PFSK-1 (cell line): ENCODE measurements at regions not wholly inside any gene's neighbourhood (a gene's known extent, or its start where the extent isn't known, plus 50 kb on each side); places are given as distances from the start of the nearest gene placed in this dataset.

Source experiments
- FOXP2 ChIP-seq: optimal IDR thresholded peaks from 2 replicates; pipeline ENCODE3; 2011; ENCODE audit warnings: borderline replicate concordance, control low read depth, inconsistent platforms; ENCODE audit not compliant: insufficient read depth; ENCODE audit errors: extremely low read length, extremely low read depth
- POLR2AphosphoS5 ChIP-seq: IDR thresholded peaks from 2 replicates; pipeline ENCODE4 v1.6.1; 2012; ENCODE audit warnings: low read depth, mild to moderate bottlenecking, control low read depth, low read length, moderate library complexity
- SIN3A ChIP-seq: IDR thresholded peaks from 2 replicates; pipeline ENCODE4 v1.6.1; 2012; ENCODE audit warnings: mild to moderate bottlenecking, low read length, moderate library complexity, borderline replicate concordance; ENCODE audit not compliant: insufficient read depth
- TAF1 ChIP-seq: IDR thresholded peaks from 2 replicates; pipeline ENCODE4 v1.6.1; 2012; ENCODE audit warnings: low read length, control low read depth, borderline replicate concordance; ENCODE audit not compliant: insufficient read depth
- TF ChIP-seq, protein P1 (sequence below), 2 experiments: IDR thresholded peaks; 2 replicates each; pipeline versions ENCODE4 v1.6.1 to v1.8.0; 2011 to 2012; ENCODE audit warnings: low read depth in 2 of 2, low read length in 2 of 2, control low read depth in 1 of 2, inconsistent platforms in 1 of 2, mild to moderate bottlenecking in 1 of 2, moderate library complexity in 1 of 2; ENCODE audit not compliant: insufficient read depth in 1 of 2

DNA sequence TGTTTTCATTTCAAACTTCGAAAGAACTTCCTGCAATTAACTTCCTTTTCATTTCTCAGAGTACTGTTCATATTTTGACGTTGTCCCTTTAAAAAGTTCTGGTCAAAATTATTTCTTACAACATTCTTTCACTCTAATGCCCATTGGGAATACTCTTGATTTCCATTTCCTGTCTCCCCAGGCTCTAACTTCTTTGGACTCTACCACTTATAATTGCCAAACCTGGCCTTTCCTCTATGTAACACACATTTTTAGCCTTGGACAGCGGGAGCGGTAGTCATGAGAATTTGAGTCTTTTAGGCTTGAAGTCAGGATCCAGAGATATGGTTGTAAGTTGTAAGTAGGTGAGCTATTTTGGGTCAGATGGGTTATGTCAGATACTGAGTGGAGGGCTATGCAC lies 163.5 kb upstream of the SPRY2 start:
- TF ChIP-seq, protein P1, sequence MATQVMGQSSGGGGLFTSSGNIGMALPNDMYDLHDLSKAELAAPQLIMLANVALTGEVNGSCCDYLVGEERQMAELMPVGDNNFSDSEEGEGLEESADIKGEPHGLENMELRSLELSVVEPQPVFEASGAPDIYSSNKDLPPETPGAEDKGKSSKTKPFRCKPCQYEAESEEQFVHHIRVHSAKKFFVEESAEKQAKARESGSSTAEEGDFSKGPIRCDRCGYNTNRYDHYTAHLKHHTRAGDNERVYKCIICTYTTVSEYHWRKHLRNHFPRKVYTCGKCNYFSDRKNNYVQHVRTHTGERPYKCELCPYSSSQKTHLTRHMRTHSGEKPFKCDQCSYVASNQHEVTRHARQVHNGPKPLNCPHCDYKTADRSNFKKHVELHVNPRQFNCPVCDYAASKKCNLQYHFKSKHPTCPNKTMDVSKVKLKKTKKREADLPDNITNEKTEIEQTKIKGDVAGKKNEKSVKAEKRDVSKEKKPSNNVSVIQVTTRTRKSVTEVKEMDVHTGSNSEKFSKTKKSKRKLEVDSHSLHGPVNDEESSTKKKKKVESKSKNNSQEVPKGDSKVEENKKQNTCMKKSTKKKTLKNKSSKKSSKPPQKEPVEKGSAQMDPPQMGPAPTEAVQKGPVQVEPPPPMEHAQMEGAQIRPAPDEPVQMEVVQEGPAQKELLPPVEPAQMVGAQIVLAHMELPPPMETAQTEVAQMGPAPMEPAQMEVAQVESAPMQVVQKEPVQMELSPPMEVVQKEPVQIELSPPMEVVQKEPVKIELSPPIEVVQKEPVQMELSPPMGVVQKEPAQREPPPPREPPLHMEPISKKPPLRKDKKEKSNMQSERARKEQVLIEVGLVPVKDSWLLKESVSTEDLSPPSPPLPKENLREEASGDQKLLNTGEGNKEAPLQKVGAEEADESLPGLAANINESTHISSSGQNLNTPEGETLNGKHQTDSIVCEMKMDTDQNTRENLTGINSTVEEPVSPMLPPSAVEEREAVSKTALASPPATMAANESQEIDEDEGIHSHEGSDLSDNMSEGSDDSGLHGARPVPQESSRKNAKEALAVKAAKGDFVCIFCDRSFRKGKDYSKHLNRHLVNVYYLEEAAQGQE (IDR thresholded peaks at IDR 0.05; ENCODE audit: insufficient read depth in 1 of 2, low read depth in 2 of 2, low read length in 2 of 2): no peak
- no peak for TF ChIP-seq POLR2AphosphoS5
- TF ChIP-seq TAF1: no peak
- no peak for TF ChIP-seq FOXP2
- TF ChIP-seq SIN3A: no peak

DNA sequence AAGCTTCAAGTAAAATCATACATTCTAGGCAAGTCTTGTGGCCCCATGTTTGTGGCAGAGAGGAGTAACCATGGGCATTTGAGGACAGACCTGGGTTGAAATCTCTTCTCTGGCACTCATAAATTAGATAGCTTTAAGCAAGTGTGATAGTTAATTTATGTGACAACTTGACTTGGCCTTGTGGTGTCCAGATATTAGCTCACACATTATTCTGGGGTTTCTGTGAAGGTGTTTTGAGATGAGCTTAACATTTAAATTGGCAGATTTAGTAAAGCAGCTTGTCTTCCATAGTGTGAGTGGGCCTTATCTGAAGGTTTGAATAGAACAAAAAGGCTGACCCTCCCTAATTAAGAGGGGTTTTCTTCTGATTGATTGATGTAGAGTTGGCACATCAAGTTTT lies 161.4 kb upstream of the SPRY2 start:
- TF ChIP-seq, protein P1 (IDR thresholded peaks at IDR 0.05; ENCODE audit: insufficient read depth in 1 of 2, low read depth in 2 of 2, low read length in 2 of 2): no peak
- TF ChIP-seq SIN3A (no peak), POLR2AphosphoS5 (no peak), TAF1 (no peak), FOXP2 (no peak)

GRCh38 chr13:80501556-80501955 lies 160.6 kb upstream of the SPRY2 start:
- TF ChIP-seq FOXP2 (no peak), POLR2AphosphoS5 (no peak)
- TF ChIP-seq, protein P1 (IDR thresholded peaks at IDR 0.05; ENCODE audit: insufficient read depth in 1 of 2, low read depth in 2 of 2, low read length in 2 of 2): no peak

GRCh38 chr13:80499536-80500290 lies 158.8 kb upstream of the SPRY2 start:
- TF ChIP-seq TAF1: no peak
- no peak for TF ChIP-seq FOXP2
- no peak for TF ChIP-seq SIN3A
- TF ChIP-seq POLR2AphosphoS5: no peak
- TF ChIP-seq, protein P1 (IDR thresholded peaks at IDR 0.05; ENCODE audit: insufficient read depth in 1 of 2, low read depth in 2 of 2, low read length in 2 of 2): no peak

- TF ChIP-seq POLR2AphosphoS5: no peak
- no peak for TF ChIP-seq TAF1
- TF ChIP-seq SIN3A: no peak
- TF ChIP-seq FOXP2: no peak
- TF ChIP-seq, protein P1 (IDR thresholded peaks at IDR 0.05; ENCODE audit: insufficient read depth in 1 of 2, low read depth in 2 of 2, low read length in 2 of 2): no peak
Observed at GRCh38 chr13:80498433-80498832, 157.5 kb upstream of the SPRY2 start.
